K562 (cell line): ENCODE measurements at regions not wholly inside any gene's neighbourhood (a gene's known extent, or its start where the extent isn't known, plus 50 kb on each side); places are given as distances from the start of the nearest gene placed in this dataset.

ENCODE experiments used
- ATAC-seq: fragments of 200-7000 bp; cut with Tn5 transposase; 3 replicates; pipeline ENCODE4 v1.9.1; 2020; ENCODE audit warnings: moderate library complexity
- BruUV-seq: library from RNA; stranded (reverse); fragments of 400-500 nt; replicated peaks from 2 replicates; lab custom pipeline; 2021; lab: Mats Ljungman, UMichigan
- CTCF ChIA-PET: fragments of 300-600 bp; formaldehyde crosslinking; extraction: SDS; loops from one replicate; lab custom pipeline; 2021; ENCODE audit warnings: low intra/inter-chr PET ratio; lab: Yijun Ruan, JAX
- POLR2A ChIA-PET: fragments of 300-600, 350-650 bp; sonication (Branson Sonifier 250); formaldehyde crosslinking; extraction: SDS; loops from one replicate; lab custom pipeline; 2021; ENCODE audit warnings: antibody characterized with exemption, inconsistent platforms; lab: Yijun Ruan, JAX
- DNase-seq, 4 experiments: peaks; one replicate each; pipeline versions ENCODE4 v3.0.0 to v3.0.0-alpha.2; 2011 to 2018; ENCODE audit warnings: low spot score in 3 of 4, mixed read lengths in 3 of 4; ENCODE audit errors: extremely low read depth in 1 of 4
- FAIRE-seq: peaks from 2 replicates; lab custom pipeline; 2011; peaks lifted over from hg19 to GRCh38; lab: Jason Lieb, UNC
- H2AFZ ChIP-seq: 2 replicates; pipeline ENCODE4 v1.6.0; 2011; ENCODE audit warnings: low read depth, low read length, control low read depth, inconsistent platforms
- H3K27ac ChIP-seq: fragments of 200-600 bp; 3 replicates; pipeline ENCODE4 v1.8.0; 2011; ENCODE audit warnings: low read depth, mild to moderate bottlenecking, control low read depth, inconsistent platforms, low read length, moderate library complexity, mixed read lengths; ENCODE audit errors: extremely low read depth
- H3K27me3 ChIP-seq, 2 experiments: fragments of 300-600 bp in 1 of 2; 2 replicates in 1 of 2; 3 replicates in 1 of 2; pipeline versions ENCODE4 v1.6.0 to v1.8.0; 2011; ENCODE audit warnings: inconsistent platforms in 2 of 2, low read length in 2 of 2, mild to moderate bottlenecking in 1 of 2, mixed read lengths in 1 of 2, moderate library complexity in 1 of 2; ENCODE audit not compliant: control insufficient read depth in 2 of 2, insufficient read depth in 2 of 2
- H3K36me3 ChIP-seq: fragments of 300-600 bp; 3 replicates; pipeline ENCODE4 v1.8.0; 2011; ENCODE audit warnings: mild to moderate bottlenecking, low read length, inconsistent platforms; ENCODE audit not compliant: control insufficient read depth, insufficient read depth
- H3K4me1 ChIP-seq, 2 experiments: fragments of 200-600 bp in 1 of 2; replicated peaks in 1 of 2; 2 replicates in 1 of 2; 3 replicates in 1 of 2; pipeline versions ENCODE4 v1.5.1 to v1.8.0; 2011; ENCODE audit warnings: inconsistent platforms in 2 of 2, low read length in 2 of 2, mild to moderate bottlenecking in 1 of 2, mixed read lengths in 1 of 2, moderate library complexity in 1 of 2; ENCODE audit not compliant: control insufficient read depth in 2 of 2, insufficient read depth in 2 of 2
- H3K4me2 ChIP-seq: 2 replicates; pipeline ENCODE4 v1.6.1; 2011; ENCODE audit warnings: low read length, control low read depth, inconsistent platforms, mixed read lengths; ENCODE audit not compliant: insufficient read depth
- H3K4me3 ChIP-seq: fragments of 200-600 bp; sonication (generic), shearing (Covaris generic); 2 replicates; pipeline ENCODE4 v1.5.1; 2016; ENCODE audit warnings: control low read depth, inconsistent platforms
- H3K79me2 ChIP-seq: fragments of 200-600 bp; 3 replicates; pipeline ENCODE4 v1.8.0; 2011; ENCODE audit warnings: low read length, inconsistent platforms; ENCODE audit not compliant: control insufficient read depth, insufficient read depth
- H3K9ac ChIP-seq, 2 experiments: 2 replicates each; pipeline versions ENCODE4 v1.6.0 to v1.6.1; 2011; ENCODE audit warnings: low read depth in 2 of 2, low read length in 2 of 2, control low read depth in 1 of 2, inconsistent platforms in 1 of 2, mild to moderate bottlenecking in 1 of 2, mixed read lengths in 1 of 2; ENCODE audit not compliant: insufficient read depth in 1 of 2
- H3K9me1 ChIP-seq: one replicate; pipeline ENCODE4 v1.6.0; 2011; ENCODE audit warnings: inconsistent platforms, mild to moderate bottlenecking, low read length, moderate library complexity; ENCODE audit not compliant: control insufficient read depth, insufficient read depth
- H3K9me3 ChIP-seq: replicated peaks from 2 replicates; pipeline ENCODE4 v1.5.1; 2011; ENCODE audit warnings: low read depth, low read length, inconsistent platforms; ENCODE audit not compliant: control insufficient read depth, insufficient read depth
- H4K20me1 ChIP-seq: replicated peaks from 2 replicates; pipeline ENCODE4 v1.6.1; 2011; ENCODE audit warnings: low read length, inconsistent platforms, mixed read lengths; ENCODE audit not compliant: control insufficient read depth, insufficient read depth
- C11orf30 ChIP-seq: fragments of 450-650 bp; IDR thresholded peaks from 2 replicates; pipeline ENCODE4 v1.6.1; 2016; ENCODE audit warnings: low read depth, mild to moderate bottlenecking
- CREM ChIP-seq: IDR thresholded peaks from 2 replicates; pipeline ENCODE4 v1.6.1; 2014; ENCODE audit warnings: antibody characterized with exemption, low read depth
- FOSL1 ChIP-seq: fragments of 200-800 bp; sonication (Bioruptor generic); conservative IDR thresholded peaks from 2 replicates; pipeline ENCODE4 v1.6.1; 2016; ENCODE audit warnings: missing genetic modification characterization, missing compliant biosample characterization
- MAFF ChIP-seq: IDR thresholded peaks from 2 replicates; pipeline ENCODE4 v1.6.1; 2012; ENCODE audit warnings: low read length, improper control_type of control experiment
- MAFG ChIP-seq: fragments of 450-650 bp; conservative IDR thresholded peaks from 2 replicates; pipeline ENCODE4 v1.6.1; 2016; ENCODE audit warnings: missing genetic modification characterization, missing compliant biosample characterization
- MAFK ChIP-seq: IDR thresholded peaks from 2 replicates; pipeline ENCODE4 v1.6.1; 2011; ENCODE audit warnings: low read length, improper control_type of control experiment
- NONO ChIP-seq, 2 experiments: fragments of 200-400 bp in 1 of 2; fragments of 450-650 bp in 1 of 2; formaldehyde crosslinking in 1 of 2; IDR thresholded peaks; 2 replicates each; pipeline ENCODE4 v1.6.1; 2017; ENCODE audit warnings: low read depth in 2 of 2, mild to moderate bottlenecking in 2 of 2, moderate library complexity in 2 of 2, low read length in 1 of 2
- PHTF2 ChIP-seq: fragments of 250-450 bp; sonication (Bioruptor Pico); IDR thresholded peaks from 2 replicates; pipeline ENCODE4 v1.5.0; 2021; ENCODE audit warnings: mild to moderate bottlenecking
- XRCC4 ChIP-seq: IDR thresholded peaks from one replicate; pipeline ENCODE4 v1.6.1; 2011; ENCODE audit not compliant: insufficient read depth, insufficient read length; ENCODE audit errors: extremely low read depth
- ZNF316 ChIP-seq: fragments of 450-650 bp; IDR thresholded peaks from 2 replicates; pipeline ENCODE4 v1.6.1; 2016
- WGBS: fragments of 100-300 bp; shearing (Covaris generic); methylation state at CpG from one replicate; pipeline ENCODE4 v1.1.6; 2016; ENCODE audit warnings: low coverage, mixed read lengths; ENCODE audit not compliant: insufficient coverage; ENCODE audit errors: missing lambda C conversion rate; 5-methylcytosine and 5-hydroxymethylcytosine counted together
- in situ Hi-C: fragments of 300-500 bp; cut with MboI; formaldehyde crosslinking; loops from 4 replicates; pipeline ENCODE4 v1.15.0; 2018; ENCODE audit warnings: inconsistent platforms, mixed read lengths
- intact Hi-C: fragments of 100-400 bp; cut with micrococcal nuclease; formaldehyde crosslinking; loops from 2 replicates; pipeline ENCODE4 v1.14.2; 2022
- TF ChIP-seq, protein P1 (sequence below): sonication (generic); formaldehyde crosslinking; IDR thresholded peaks from 2 replicates; pipeline ENCODE4 v1.8.1; 2022; ENCODE audit warnings: missing genetic modification reagents

DNA sequence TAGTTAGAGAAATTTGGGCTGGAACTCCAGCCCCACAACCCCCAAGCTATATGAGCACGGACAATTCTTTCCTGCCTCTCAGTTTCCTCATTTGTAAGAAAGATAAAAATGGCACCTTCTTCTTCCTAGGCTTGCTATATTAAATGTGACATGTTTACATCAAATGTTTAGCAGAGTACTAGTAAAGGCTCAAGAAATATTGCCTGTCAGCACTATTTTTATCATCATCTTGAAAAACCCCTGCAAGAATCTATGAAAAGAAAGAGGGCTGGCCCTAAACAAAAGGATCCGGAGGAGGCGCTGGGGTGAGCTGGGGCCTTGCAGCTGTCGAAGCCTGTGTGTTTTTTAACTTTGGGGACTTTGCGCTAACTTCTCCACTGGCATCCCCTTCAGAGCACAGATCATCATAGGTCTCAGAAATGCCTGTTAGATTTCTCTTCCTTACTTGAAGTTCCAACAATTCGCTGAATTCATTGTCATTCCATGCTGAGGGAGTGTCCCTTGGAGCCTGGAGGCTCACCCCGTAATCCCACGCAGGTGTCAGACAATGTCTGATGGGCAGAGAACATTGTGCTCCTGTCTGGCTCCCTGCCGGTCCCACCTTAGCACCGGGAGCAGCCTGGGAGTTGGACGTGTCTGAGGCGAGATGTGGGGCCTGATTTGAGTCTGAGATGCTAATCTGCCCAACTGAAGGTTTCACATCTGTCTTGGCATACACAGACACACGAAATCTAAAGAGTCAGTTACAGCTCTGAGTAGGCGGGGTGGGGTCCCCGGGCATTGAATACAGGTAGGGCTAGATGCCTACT, 206.8 kb downstream of the NUAK1 start:
- intact Hi-C loops = no loop called here
- no peaks in the 10 kb centered on the region for H3K9me1 ChIP-seq
- no TSS peak for BruUV-seq
- H3K9me3 ChIP-seq = no peaks in the 10 kb centered on the region
- peak overlapping the region; percentile 33; the same call in 1 of the 2 replicates for H2AFZ ChIP-seq
- no peak for TF ChIP-seq XRCC4
- TF ChIP-seq ZNF316 = peak; percentile 84
- peak; percentile 24; the same call in 1 of the 2 replicates for TF ChIP-seq MAFK
- no peak for TF ChIP-seq NONO (IDR thresholded peaks at IDR 0.05; ENCODE audit: low read depth in 2 of 2, low read length in 1 of 2)
- no peak for TF ChIP-seq PHTF2 (CRISPR knock-in tag)
- TF ChIP-seq CREM = no peak
- TF ChIP-seq C11orf30 = peak; percentile 76; the same call in 1 of the 2 replicates
- TF ChIP-seq, protein P1, sequence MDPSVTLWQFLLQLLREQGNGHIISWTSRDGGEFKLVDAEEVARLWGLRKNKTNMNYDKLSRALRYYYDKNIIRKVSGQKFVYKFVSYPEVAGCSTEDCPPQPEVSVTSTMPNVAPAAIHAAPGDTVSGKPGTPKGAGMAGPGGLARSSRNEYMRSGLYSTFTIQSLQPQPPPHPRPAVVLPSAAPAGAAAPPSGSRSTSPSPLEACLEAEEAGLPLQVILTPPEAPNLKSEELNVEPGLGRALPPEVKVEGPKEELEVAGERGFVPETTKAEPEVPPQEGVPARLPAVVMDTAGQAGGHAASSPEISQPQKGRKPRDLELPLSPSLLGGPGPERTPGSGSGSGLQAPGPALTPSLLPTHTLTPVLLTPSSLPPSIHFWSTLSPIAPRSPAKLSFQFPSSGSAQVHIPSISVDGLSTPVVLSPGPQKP (CRISPR knock-in tag) = no peak
- TF ChIP-seq MAFG (tag) = peak; percentile 67
- peak; percentile 41; the same call in 1 of the 2 replicates for TF ChIP-seq MAFF
- no peak for TF ChIP-seq FOSL1 (tag)
- CTCF ChIA-PET = no interaction called here
- H3K27me3 ChIP-seq = no peaks in the 10 kb centered on the region; a peak in 2 of 5 replicates
- H3K27ac ChIP-seq = no peak overlapping the region
- in situ Hi-C loops = no loop called here
- no peaks in the 10 kb centered on the region for H3K79me2 ChIP-seq
- WGBS = 18% methylated on average over 15 of the region's 15 CpGs
- ATAC-seq = 0 out of 3 replicates have a peak, but pooled peaks have one; percentile 27
- POLR2A ChIA-PET = interaction anchor here (0.8 kb wide), 1 partner anchor 11 kb away, joined by 3 read pairs; no protein-coding TSS in a partner anchor
- FAIRE-seq = no peak
- DNase-seq = no peak
- peak overlapping the region; percentile 3; the same call in 1 of the 2 replicates for H3K4me2 ChIP-seq
- H3K4me1 ChIP-seq = peaks cover 0 to 17% of the 10 kb centered on the region in 2 experiments; a peak in 3 of 5 replicates
- no peaks in the 10 kb centered on the region for H3K36me3 ChIP-seq
- H3K9ac ChIP-seq = 0 out of 4 replicates have a peak overlapping the region, but pooled peaks of 1 of the 2 experiments have one; percentile 14
- H3K4me3 ChIP-seq = no peak overlapping the region
- no peaks in the 10 kb centered on the region for H4K20me1 ChIP-seq
